ENCODE measurements at regions not wholly inside any gene's neighbourhood (a gene's known extent, or its start where the extent isn't known, plus 50 kb on each side); places are given as distances from the start of the nearest gene placed in this dataset.

DNA sequence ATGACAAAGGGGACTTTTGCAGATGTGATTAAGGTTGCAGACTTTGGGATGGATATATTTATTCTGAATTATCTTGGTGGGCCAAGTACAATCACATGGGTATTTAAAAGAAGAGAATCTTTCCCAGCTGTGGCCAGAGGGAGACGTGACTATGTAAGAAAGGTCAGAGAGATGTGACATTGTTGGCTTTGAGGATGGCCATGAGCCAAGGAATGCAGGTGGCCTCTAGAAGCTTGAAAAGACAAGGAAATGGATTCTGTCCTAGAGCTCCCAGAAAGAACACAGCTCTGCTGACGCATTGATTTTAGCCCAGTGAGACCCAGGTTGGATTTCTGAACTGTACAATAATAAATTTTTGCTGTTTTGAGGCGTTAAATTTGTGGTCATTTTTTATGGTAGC is 616.0 kb upstream of the TBL1XR1 start:
- TF ChIP-seq POLR2A (IDR thresholded peaks at IDR 0.05; ENCODE audit: insufficient read depth in 1 of 2, low read depth in 2 of 2, low read length in 2 of 2) (no peak), RELA (CRISPR knock-in tag; IDR thresholded peaks at IDR 0.05) (no peak), CTCF (CRISPR knock-in tag; IDR thresholded peaks at IDR 0.05) (no peak), XRCC5 (optimal IDR thresholded peaks at IDR 0.05; ENCODE audit: low read length) (no peak)
